Mesenchymal stem cell (in vitro differentiated cells and primary cell): ENCODE measurements at regions not wholly inside any gene's neighbourhood (a gene's known extent, or its start where the extent isn't known, plus 50 kb on each side); places are given as distances from the start of the nearest gene placed in this dataset.
"Not testable (repeated sequence)": the region's sequence is repeated elsewhere in the genome, so short reads cannot be mapped to it uniquely, and the experiment has no call there.

Experiments used
- DNase-seq: peaks from one replicate; pipeline ENCODE4 v3.0.0-alpha.2; 2013
- H2AFZ ChIP-seq: one replicate; pipeline ENCODE4 v1.6.1; 2013; ENCODE audit warnings: low read depth, mild to moderate bottlenecking, control low read depth, inconsistent platforms, low read length, moderate library complexity
- H2AK5ac ChIP-seq: 2 replicates; pipeline ENCODE4 v1.6.1; 2013; ENCODE audit warnings: low read length, moderate library complexity, mild to moderate bottlenecking, inconsistent platforms; ENCODE audit not compliant: severe bottlenecking
- H2BK120ac ChIP-seq: one replicate; pipeline ENCODE4 v1.6.1; 2013; ENCODE audit warnings: low read depth, mild to moderate bottlenecking, inconsistent platforms, low read length, moderate library complexity
- H2BK12ac ChIP-seq, 2 experiments: one replicate each; pipeline ENCODE4 v1.6.1; 2013; ENCODE audit warnings: inconsistent platforms in 2 of 2, low read length in 2 of 2, mild to moderate bottlenecking in 2 of 2, moderate library complexity in 2 of 2, control low read depth in 1 of 2
- H2BK15ac ChIP-seq: one replicate; pipeline ENCODE4 v1.6.1; 2013; ENCODE audit warnings: mild to moderate bottlenecking, low read depth, inconsistent platforms; ENCODE audit not compliant: poor library complexity, severe bottlenecking
- H2BK5ac ChIP-seq: 2 replicates; pipeline ENCODE4 v1.6.1; 2013; ENCODE audit warnings: low read depth, mild to moderate bottlenecking, low read length, control low read depth, inconsistent platforms; ENCODE audit not compliant: poor library complexity, severe bottlenecking
- H3K14ac ChIP-seq, 2 experiments: one replicate each; pipeline ENCODE4 v1.6.1; 2013; ENCODE audit warnings: inconsistent platforms in 2 of 2, low read length in 2 of 2, control low read depth in 1 of 2, mild to moderate bottlenecking in 1 of 2, moderate library complexity in 1 of 2
- H3K18ac ChIP-seq, 2 experiments: one replicate each; pipeline ENCODE4 v1.6.1; 2013; ENCODE audit warnings: inconsistent platforms in 2 of 2, low read length in 2 of 2, control low read depth in 1 of 2, low read depth in 1 of 2, mild to moderate bottlenecking in 1 of 2
- H3K23ac ChIP-seq, 2 experiments: one replicate each; pipeline ENCODE4 v1.6.1; 2013; ENCODE audit warnings: inconsistent platforms in 2 of 2, low read length in 2 of 2, mild to moderate bottlenecking in 2 of 2, moderate library complexity in 2 of 2, control low read depth in 1 of 2
- H3K27ac ChIP-seq: 2 replicates; pipeline ENCODE4 v1.5.1; 2013; ENCODE audit warnings: mild to moderate bottlenecking, moderate library complexity, low read length, control low read depth, inconsistent platforms; ENCODE audit not compliant: poor library complexity, severe bottlenecking
- H3K27me3 ChIP-seq, 2 experiments: 2 replicates each; pipeline versions ENCODE4 v1.6.1 to v1.7.0; 2013; ENCODE audit warnings: low read length in 2 of 2, mild to moderate bottlenecking in 2 of 2, moderate library complexity in 2 of 2, control low read depth in 1 of 2, inconsistent platforms in 1 of 2; ENCODE audit not compliant: control insufficient read depth in 1 of 2, insufficient read depth in 1 of 2
- H3K36me3 ChIP-seq, 2 experiments: 2 replicates each; pipeline versions ENCODE4 v1.6.1 to v1.7.0; 2013; ENCODE audit warnings: low read length in 2 of 2, control low read depth in 1 of 2, inconsistent platforms in 1 of 2, low read depth in 1 of 2, mild to moderate bottlenecking in 1 of 2; ENCODE audit not compliant: insufficient read depth in 2 of 2, control insufficient read depth in 1 of 2
- H3K4ac ChIP-seq, 2 experiments: one replicate each; pipeline ENCODE4 v1.6.1; 2013; ENCODE audit warnings: inconsistent platforms in 2 of 2, low read length in 2 of 2, mild to moderate bottlenecking in 2 of 2, moderate library complexity in 2 of 2, control low read depth in 1 of 2, low read depth in 1 of 2
- H3K4me1 ChIP-seq: 2 replicates; pipeline ENCODE4 v1.6.1; 2013; ENCODE audit warnings: low read depth, low read length, control low read depth; ENCODE audit not compliant: control insufficient read depth, insufficient read depth
- H3K4me2 ChIP-seq: 2 replicates; pipeline ENCODE4 v1.6.1; 2013; ENCODE audit warnings: low read length, mild to moderate bottlenecking, inconsistent platforms; ENCODE audit not compliant: poor library complexity, severe bottlenecking
- H3K4me3 ChIP-seq, 2 experiments: 2 replicates each; pipeline versions ENCODE4 v1.5.1 to v1.7.0; 2013; ENCODE audit warnings: low read length in 2 of 2, mild to moderate bottlenecking in 2 of 2, control low read depth in 1 of 2, low read depth in 1 of 2; ENCODE audit not compliant: insufficient read depth in 1 of 2
- H3K79me1 ChIP-seq: replicated peaks from 2 replicates; pipeline ENCODE4 v1.6.1; 2013; ENCODE audit warnings: mild to moderate bottlenecking, control low read depth, low read length, inconsistent platforms; ENCODE audit not compliant: poor library complexity, severe bottlenecking
- H3K9ac ChIP-seq: 2 replicates; pipeline ENCODE4 v1.7.0; 2013; ENCODE audit warnings: mild to moderate bottlenecking, low read length, moderate library complexity
- H3K9me3 ChIP-seq: 2 replicates; pipeline ENCODE4 v1.7.0; 2013; ENCODE audit warnings: mild to moderate bottlenecking, low read length; ENCODE audit not compliant: control insufficient read depth
- H4K8ac ChIP-seq: one replicate; pipeline ENCODE4 v1.6.1; 2013; ENCODE audit warnings: inconsistent platforms, mild to moderate bottlenecking, low read length, moderate library complexity
- H4K91ac ChIP-seq: one replicate; pipeline ENCODE4 v1.6.1; 2013; ENCODE audit warnings: mild to moderate bottlenecking, low read length, inconsistent platforms
- WGBS: methylation state at CpG from one replicate; pipeline ENCODE4 v1.1.7; 2013; ENCODE audit warnings: mixed read lengths; 5-methylcytosine and 5-hydroxymethylcytosine counted together

- H3K4me3 ChIP-seq, H3K14ac ChIP-seq, H2BK5ac ChIP-seq, H3K23ac ChIP-seq, H3K4ac ChIP-seq, H2BK15ac ChIP-seq, H3K18ac ChIP-seq, H3K79me1 ChIP-seq, H3K4me1 ChIP-seq, H2AK5ac ChIP-seq, H2BK12ac ChIP-seq, H3K4me2 ChIP-seq, H2AFZ ChIP-seq, H3K9me3 ChIP-seq, H3K27ac ChIP-seq, H3K9ac ChIP-seq, H4K8ac ChIP-seq, H3K36me3 ChIP-seq, H2BK120ac ChIP-seq, H4K91ac ChIP-seq, DNase-seq: not testable (repeated sequence)
- 17% methylated on average over 1 of the region's 1 CpG for WGBS
- peaks cover 4 to 45% of the 10 kb centered on the region in 2 experiments for H3K27me3 ChIP-seq
Observed at GRCh38 chr14:94820932-94821331, 51.0 kb upstream of the GSC start.
